ENCODE measurements at regions not wholly inside any gene's neighbourhood (a gene's known extent, or its start where the extent isn't known, plus 50 kb on each side); places are given as distances from the start of the nearest gene placed in this dataset.

- TF ChIP-seq CTCF (IDR thresholded peaks at IDR 0.05) (no peak), POLR2AphosphoS5 (IDR thresholded peaks at IDR 0.05; ENCODE audit: insufficient read depth in 1 of 2, low read depth in 1 of 2) (no peak)
Measured at GRCh38 chr5:98581112-98581997, 192.1 kb upstream of the RGMB start.
